Endothelial cell of umbilical vein (primary cell): ENCODE measurements at regions not wholly inside any gene's neighbourhood (a gene's known extent, or its start where the extent isn't known, plus 50 kb on each side); places are given as distances from the start of the nearest gene placed in this dataset.

ENCODE experiments used
- CTCF ChIP-seq, 2 donors: IDR thresholded peaks; 1 replicate in 1 of 2; 2 replicates in 1 of 2; pipeline ENCODE4 v1.5.1; 2011; ENCODE audit warnings: low read length in 2 of 2, mild to moderate bottlenecking in 2 of 2, moderate library complexity in 2 of 2, control low read depth in 1 of 2, inconsistent platforms in 1 of 2, low read depth in 1 of 2; ENCODE audit not compliant: insufficient read depth in 1 of 2; ENCODE audit errors: extremely low read depth in 1 of 2
- MAX ChIP-seq: IDR thresholded peaks from 2 replicates; pipeline ENCODE4 v1.6.1; 2011; ENCODE audit not compliant: insufficient read depth, insufficient read length
- MYC ChIP-seq: IDR thresholded peaks from one replicate; pipeline ENCODE4 v1.6.1; 2011; ENCODE audit warnings: mild to moderate bottlenecking, low read depth, low read length
- POLR2A ChIP-seq: IDR thresholded peaks from 2 replicates; pipeline ENCODE4 v1.6.1; 2012; ENCODE audit warnings: low read depth, mild to moderate bottlenecking, control low read depth, low read length
- POLR2AphosphoS5 ChIP-seq: IDR thresholded peaks from 2 replicates; pipeline ENCODE4 v1.6.1; 2012; ENCODE audit warnings: low read depth, mild to moderate bottlenecking, control low read depth, low read length, moderate library complexity; ENCODE audit not compliant: insufficient read depth

GRCh38 chr18:64742898-64743297 lies 594.0 kb upstream of the LINC00305 start:
- TF ChIP-seq CTCF (IDR thresholded peaks at IDR 0.05; ENCODE audit: extremely low read depth in 1 of 2, insufficient read depth in 1 of 2, low read depth in 1 of 2, low read length in 2 of 2) (no peak), POLR2A (no peak), POLR2AphosphoS5 (no peak), MAX (no peak), MYC (no peak)
